ENCODE measurements at regions not wholly inside any gene's neighbourhood (a gene's known extent, or its start where the extent isn't known, plus 50 kb on each side); places are given as distances from the start of the nearest gene placed in this dataset.

DNA sequence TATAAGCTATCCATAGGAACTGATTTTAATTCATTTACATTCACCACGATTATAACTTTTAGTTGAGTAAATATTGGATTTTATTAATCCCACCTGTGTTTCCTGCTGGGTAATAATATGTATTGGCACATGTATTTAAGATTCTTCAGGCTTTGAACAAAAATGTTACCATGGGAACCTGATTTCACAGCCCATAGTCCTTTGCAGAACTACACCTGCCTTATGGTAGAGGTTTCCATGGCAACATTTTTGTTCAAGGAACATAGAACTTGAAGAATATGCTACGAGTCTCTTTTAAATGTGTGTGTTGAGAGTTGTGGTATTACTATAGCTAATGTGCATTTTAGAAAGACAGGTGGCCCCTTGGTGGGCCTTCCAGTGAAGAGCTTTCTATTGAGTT is 317.4 kb downstream of the SAMD5 start:
- CTCF ChIA-PET (ENCODE audit: partially characterized antibody) = no interaction called here
- no peaks in the 10 kb centered on the region for H3K27me3 ChIP-seq (replicated peaks in 1 of 4; ENCODE audit: control insufficient read depth in 3 of 4, extremely low read depth in 1 of 4, insufficient read depth in 3 of 4, low read length in 3 of 4)
- no peak for FAIRE-seq

More for the DNA sequence above, 317.4 kb downstream of the SAMD5 start:
- Histone ChIP-seq H3K4me3 (ENCODE audit: extremely low read depth in 1 of 4, insufficient read depth in 2 of 4, low read depth in 3 of 4, low read length in 4 of 4) (no peak overlapping the region), H4K8ac (ENCODE audit: extremely low read depth, insufficient read depth, low read length) (no peak overlapping the region), H3K4me2 (ENCODE audit: insufficient read depth in 1 of 2, low read depth in 2 of 2, low read length in 2 of 2) (no peak overlapping the region), H3K79me1 (ENCODE audit: low read depth, low read length) (no peaks in the 10 kb centered on the region), H2AK5ac (ENCODE audit: low read depth, low read length) (no peak overlapping the region), H2BK120ac (replicated peaks; ENCODE audit: low read depth, low read length) (no peak overlapping the region), H3K9ac (replicated peaks in 1 of 4; ENCODE audit: extremely low read depth in 1 of 4, low read depth in 3 of 4, low read length in 3 of 4) (no peak overlapping the region), H4K91ac (replicated peaks; ENCODE audit: insufficient read length, low read length) (no peak overlapping the region), H3K4ac (replicated peaks; ENCODE audit: insufficient read length, low read depth, low read length) (no peak overlapping the region), H3K23me2 (ENCODE audit: low read depth, low read length) (no peaks in the 10 kb centered on the region), H3K36me3 (ENCODE audit: control insufficient read depth in 2 of 4, insufficient read depth in 4 of 4, low read length in 3 of 4) (no peaks in the 10 kb centered on the region; a peak in 1 of 8 replicates), H3K4me1 (replicated peaks in 1 of 4; ENCODE audit: control insufficient read depth in 3 of 4, insufficient read depth in 4 of 4, low read length in 3 of 4) (no peaks in the 10 kb centered on the region), H3K56ac (replicated peaks; ENCODE audit: insufficient read length, low read depth, low read length) (no peak overlapping the region), H2BK5ac (ENCODE audit: low read depth, low read length) (no peak overlapping the region), H2AFZ (ENCODE audit: low read length) (no peak overlapping the region), H2BK15ac (ENCODE audit: low read length) (no peak overlapping the region), H3K79me2 (ENCODE audit: control insufficient read depth in 1 of 2, insufficient read depth in 2 of 2, low read length in 2 of 2) (no peaks in the 10 kb centered on the region), H4K5ac (ENCODE audit: insufficient read length, low read depth, low read length) (no peak overlapping the region), H3K23ac (ENCODE audit: insufficient read length) (no peak overlapping the region), H2BK20ac (ENCODE audit: low read length) (no peak overlapping the region), H3K18ac (ENCODE audit: extremely low read depth, low read length) (no peak overlapping the region), H4K20me1 (replicated peaks in 1 of 2; ENCODE audit: control insufficient read depth in 1 of 2, insufficient read depth in 2 of 2, low read length in 2 of 2) (no peaks in the 10 kb centered on the region), H3K14ac (ENCODE audit: insufficient read length) (no peak overlapping the region), H3K9me3 (ENCODE audit: insufficient read depth in 2 of 2, low read depth in 1 of 2, low read length in 1 of 2) (no peaks in the 10 kb centered on the region), H3K27ac (ENCODE audit: low read depth, low read length) (no peak overlapping the region), H2BK12ac (ENCODE audit: low read depth, low read length) (no peak overlapping the region)
- POLR2A ChIA-PET (ENCODE audit: partially characterized antibody) = no interaction called here
- no peak for DNase-seq (ENCODE audit: low read depth in 1 of 2, low spot score in 2 of 2)
- WGBS, 2 experiments (ENCODE audit: extremely low coverage in 1 of 2, insufficient coverage in 1 of 2, insufficient read length in 1 of 2, insufficient replicate concordance in 2 of 2, low coverage in 1 of 2, low lambda C conversion rate in 2 of 2, missing lambda C conversion rate in 1 of 2) = 77% methylated on average over 2 of the region's 2 CpGs; no CpG with 5 or more reads in 1 of the 2 experiments
- no peak for TF ChIP-seq HDAC2 (IDR thresholded peaks at IDR 0.05; ENCODE audit: borderline replicate concordance in 1 of 2, low read depth in 2 of 2, low read length in 2 of 2)
- TF ChIP-seq EZH2 (IDR thresholded peaks at IDR 0.05; ENCODE audit: low read depth, low read length, severe bottlenecking) = no peak
- no peak for TF ChIP-seq KDM5A (IDR thresholded peaks at IDR 0.05; ENCODE audit: low read length)
- no peak for TF ChIP-seq GTF2F1 (IDR thresholded peaks at IDR 0.05; ENCODE audit: borderline replicate concordance, low read depth, low read length)
- TF ChIP-seq RXRA (IDR thresholded peaks at IDR 0.05; ENCODE audit: insufficient read depth, low read depth, low read length) = no peak
- TF ChIP-seq SAP30 (IDR thresholded peaks at IDR 0.05; ENCODE audit: insufficient read depth, insufficient replicate concordance, low read length) = no peak

Data from H1 (cell line).